CD4-positive, alpha-beta T cell treated with Interleukin-15 for 4 hours (primary cell): ENCODE measurements at regions not wholly inside any gene's neighbourhood (a gene's known extent, or its start where the extent isn't known, plus 50 kb on each side); places are given as distances from the start of the nearest gene placed in this dataset.
"Not testable (repeated sequence)": the region's sequence is repeated elsewhere in the genome, so short reads cannot be mapped to it uniquely, and the experiment has no call there.

ENCODE experiments used
- DNase-seq: peaks from one replicate; pipeline ENCODE4 v3.0.0-alpha.2; 2020; ENCODE audit warnings: low spot score

GRCh38 chr2:19201911-19202462 lies 156.4 kb downstream of the OSR1 start:
- DNase-seq: no peak

GRCh38 chr2:19198381-19198780 lies 160.0 kb downstream of the OSR1 start:
- no peak for DNase-seq

- DNase-seq: no peak
Measured at GRCh38 chr2:19195661-19196060, 162.8 kb downstream of the OSR1 start.

- DNase-seq: no peak
Measured at GRCh38 chr2:19189391-19189790, 169.0 kb downstream of the OSR1 start.

- DNase-seq: no peak
Measured at GRCh38 chr2:19187323-19188020, 171.0 kb downstream of the OSR1 start.

GRCh38 chr2:19185086-19185485 lies 173.3 kb downstream of the OSR1 start:
- DNase-seq: no peak

GRCh38 chr2:19178175-19178574 lies 180.2 kb downstream of the OSR1 start:
- no peak for DNase-seq

GRCh38 chr2:19176977-19177376 lies 181.4 kb downstream of the OSR1 start:
- DNase-seq: no peak

- DNase-seq: no peak
Measured at GRCh38 chr2:19176172-19176852, 182.1 kb downstream of the OSR1 start.

GRCh38 chr2:19174176-19174575 lies 184.2 kb downstream of the OSR1 start:
- DNase-seq: no peak

- DNase-seq: no peak
Measured at GRCh38 chr2:19171409-19171808, 187.0 kb downstream of the OSR1 start.

- DNase-seq: no peak
Measured at GRCh38 chr2:19169134-19169768, 189.2 kb downstream of the OSR1 start.

GRCh38 chr2:19164099-19164498 lies 194.3 kb downstream of the OSR1 start:
- not testable (repeated sequence) for DNase-seq

GRCh38 chr2:19158896-19159295 lies 199.5 kb downstream of the OSR1 start:
- no peak for DNase-seq

GRCh38 chr2:19158211-19158610 lies 200.2 kb downstream of the OSR1 start:
- no peak for DNase-seq

GRCh38 chr2:19156646-19157045 lies 201.8 kb downstream of the OSR1 start:
- DNase-seq: no peak

GRCh38 chr2:19150726-19151125 lies 207.7 kb downstream of the OSR1 start:
- DNase-seq: no peak

- no peak for DNase-seq
Measured at GRCh38 chr2:19146867-19147266, 211.6 kb downstream of the OSR1 start.

- no peak for DNase-seq
Measured at GRCh38 chr2:19141234-19142004, 217.0 kb downstream of the OSR1 start.

- no peak for DNase-seq
Measured at GRCh38 chr2:19140463-19141208, 217.8 kb downstream of the OSR1 start.

- DNase-seq: no peak
Measured at GRCh38 chr2:19139386-19139785, 219.0 kb downstream of the OSR1 start.
